GM18951 (cell line): ENCODE measurements at regions not wholly inside any gene's neighbourhood (a gene's known extent, or its start where the extent isn't known, plus 50 kb on each side); places are given as distances from the start of the nearest gene placed in this dataset.
"Not testable (repeated sequence)": the region's sequence is repeated elsewhere in the genome, so short reads cannot be mapped to it uniquely, and the experiment has no call there.

ENCODE experiments used
- POLR2A ChIP-seq: IDR thresholded peaks from 4 replicates; pipeline ENCODE4 v1.6.1; 2011; ENCODE audit warnings: mild to moderate bottlenecking; ENCODE audit not compliant: insufficient read length, insufficient read depth; ENCODE audit errors: extremely low read depth
- in situ Hi-C: fragments of 300-500 bp; cut with MboI; formaldehyde crosslinking; loops from one replicate; pipeline ENCODE4 v1.12.0; 2022; ENCODE audit warnings: low sequenced_read_pairs, mixed read lengths, inconsistent platforms; ENCODE audit not compliant: unreplicated experiment

GRCh38 chr4:77220828-77221613, 64.0 kb downstream of the CCNG2 start:
- in situ Hi-C loops = loop anchor here (25.0 kb wide), 1 partner anchor 459 kb away; no protein-coding TSS in a partner anchor
- no peak for TF ChIP-seq POLR2A

DNA sequence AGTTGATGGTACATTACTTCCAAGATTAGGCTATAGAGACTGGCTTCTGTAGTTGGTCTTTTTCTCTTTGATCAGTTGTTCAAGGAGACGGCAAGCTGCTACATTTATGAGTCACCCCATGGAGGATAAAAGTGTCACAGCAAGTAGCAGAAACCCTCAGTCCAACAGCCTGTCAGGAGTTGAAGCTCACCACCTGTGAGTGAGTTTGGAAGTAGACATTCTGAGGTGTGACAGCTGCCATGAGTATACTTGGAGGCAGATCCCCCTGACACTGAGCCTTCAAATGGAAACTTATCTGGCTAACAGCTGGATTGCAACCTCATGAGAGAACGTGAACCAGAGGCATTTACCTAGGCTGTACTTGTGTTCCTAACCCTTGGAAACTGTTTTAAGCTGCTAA, 68.0 kb downstream of the CCNG2 start:
- in situ Hi-C loops = no loop called here
- no peak for TF ChIP-seq POLR2A

DNA sequence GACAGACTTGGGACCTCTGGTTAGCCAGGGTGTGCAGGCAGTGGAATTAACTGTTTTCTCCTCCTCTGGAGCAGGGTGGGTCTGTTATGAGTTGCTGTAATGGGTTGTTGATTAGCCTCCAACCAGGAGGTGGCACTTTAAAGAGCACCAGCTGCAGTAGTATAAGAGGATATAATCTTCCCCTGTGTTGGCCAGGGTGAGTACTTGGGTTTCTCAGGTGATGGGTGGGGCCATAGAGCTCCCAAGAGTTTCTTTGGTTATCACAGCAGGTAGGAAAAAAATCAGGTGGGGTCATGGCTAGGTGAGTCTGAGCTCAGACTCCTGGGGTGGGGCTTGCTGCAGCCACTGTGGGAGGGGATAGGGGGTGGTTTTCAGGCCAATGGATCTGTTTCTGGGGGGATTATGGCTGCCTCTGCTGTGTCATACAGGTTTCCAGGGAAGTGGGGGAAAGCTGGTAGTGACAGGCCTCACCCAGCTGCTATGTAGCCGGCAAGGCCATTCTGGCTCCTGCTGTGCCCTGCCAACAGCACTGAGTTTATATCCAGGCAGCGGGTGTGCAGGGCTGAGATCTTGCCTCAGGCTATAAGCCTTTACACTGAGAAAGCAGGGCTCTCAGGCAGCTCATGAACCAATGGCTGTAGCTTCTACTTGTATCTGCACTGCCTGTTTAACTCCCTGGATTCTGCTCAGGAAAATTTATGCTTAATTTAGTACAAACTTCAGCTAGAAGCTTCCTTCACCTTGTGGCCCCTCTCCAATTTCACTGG, 70.1 kb downstream of the CCNG2 start:
- TF ChIP-seq POLR2A = no peak
- in situ Hi-C loops = no loop called here

GRCh38 chr4:77229433-77229832, 72.4 kb downstream of the CCNG2 start:
- in situ Hi-C loops = no loop called here
- no peak for TF ChIP-seq POLR2A

DNA sequence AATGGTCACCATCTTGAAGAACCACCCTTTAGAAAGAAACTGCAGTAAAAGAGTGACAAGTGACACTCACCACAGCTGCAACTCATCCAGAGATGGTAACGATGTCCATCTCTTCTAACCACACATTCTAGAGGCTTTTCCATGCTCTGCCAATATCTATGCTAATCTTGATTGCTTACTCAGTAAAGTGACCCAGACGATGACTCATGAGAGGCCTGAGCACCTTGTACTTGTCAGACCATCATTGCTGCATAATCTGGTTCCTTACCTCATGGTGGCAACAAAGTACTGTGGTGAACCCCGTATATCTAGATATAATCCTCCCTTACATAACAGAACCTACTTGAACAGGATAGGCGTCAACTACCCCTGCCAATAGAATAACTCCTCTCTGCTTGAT, 75.6 kb downstream of the CCNG2 start:
- no peak for TF ChIP-seq POLR2A
- in situ Hi-C loops = no loop called here

GRCh38 chr4:77235289-77235854, 78.4 kb downstream of the CCNG2 start:
- no peak for TF ChIP-seq POLR2A
- in situ Hi-C loops = no loop called here

- TF ChIP-seq POLR2A = no peak
- in situ Hi-C loops = no loop called here
Measured at GRCh38 chr4:77236806-77237205, 79.8 kb downstream of the CCNG2 start.

DNA sequence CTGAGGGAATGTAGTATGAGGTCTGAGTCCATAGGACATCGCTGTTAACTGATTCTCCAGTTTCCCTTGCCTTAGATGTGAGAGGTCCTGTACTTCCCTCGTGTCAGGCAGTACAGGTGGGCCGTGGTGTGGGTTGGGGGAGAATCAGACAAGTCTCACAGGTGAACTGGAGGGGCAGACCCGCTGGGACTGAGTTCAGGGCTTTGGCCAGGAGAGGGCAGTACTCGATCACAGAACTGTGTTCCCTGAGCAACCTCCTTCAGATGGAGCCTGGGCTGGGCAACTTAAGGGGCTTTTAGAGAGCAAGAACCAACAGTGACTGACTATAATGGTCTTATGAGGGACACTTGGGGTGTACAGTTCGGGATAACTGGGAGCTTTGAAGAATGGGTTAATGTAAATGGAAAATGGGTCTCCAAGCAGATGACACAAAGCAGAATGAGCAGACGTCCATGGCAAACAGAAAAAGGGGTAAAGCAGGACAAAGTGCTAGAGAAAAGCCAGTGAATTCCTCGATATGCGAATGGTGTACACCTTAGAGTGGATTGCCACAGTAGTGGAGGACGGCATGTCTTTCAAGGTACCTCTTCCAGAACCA, 83.6 kb downstream of the CCNG2 start:
- in situ Hi-C loops = no loop called here
- TF ChIP-seq POLR2A = no peak

DNA sequence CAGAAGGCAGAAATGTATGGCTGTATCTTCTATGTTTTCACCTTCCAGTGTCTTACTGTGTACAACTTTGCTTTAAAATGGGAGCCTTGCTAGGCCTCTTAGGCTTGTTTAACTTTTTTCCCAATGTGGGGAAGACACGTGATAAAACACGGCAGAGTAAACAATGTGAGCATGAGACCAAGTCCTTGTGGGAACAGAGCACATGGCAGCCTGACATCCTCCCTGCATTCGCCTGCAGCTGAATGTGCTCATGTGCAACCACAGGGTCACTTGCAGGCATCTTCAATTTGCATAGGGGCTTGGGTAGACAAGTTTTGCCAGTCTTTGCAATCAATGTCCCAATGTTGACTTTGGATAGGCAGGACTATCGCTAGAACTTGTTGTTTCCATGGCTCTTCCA, 91.8 kb downstream of the CCNG2 start:
- in situ Hi-C loops = loop anchor here (5.0 kb wide), 1 partner anchor 113 kb away; no protein-coding TSS in a partner anchor

DNA sequence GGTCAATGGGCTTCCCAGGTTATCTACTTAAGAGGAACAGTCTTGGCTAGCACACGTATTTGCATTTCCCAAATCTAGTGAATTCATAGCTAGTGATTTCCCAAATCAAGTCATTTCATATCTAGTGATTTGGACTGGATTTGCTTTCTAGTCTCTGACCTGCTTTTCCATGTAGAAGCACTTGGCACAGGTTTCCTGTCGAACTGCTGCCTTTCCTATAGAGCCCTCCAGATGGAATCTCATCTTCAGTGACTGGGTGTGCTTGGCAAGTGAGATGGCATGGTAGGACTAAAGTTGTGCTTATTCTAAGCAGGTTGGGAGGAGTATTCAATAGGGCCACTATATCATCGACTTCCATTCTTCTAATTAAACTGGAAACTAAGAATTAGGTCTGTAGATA, 94.7 kb downstream of the CCNG2 start:
- in situ Hi-C loops = no loop called here
- no peak for TF ChIP-seq POLR2A

More for the DNA sequence above, 91.8 kb downstream of the CCNG2 start:
- TF ChIP-seq POLR2A = no peak

GRCh38 chr4:77263247-77263646, 106.2 kb downstream of the CCNG2 start:
- in situ Hi-C loops = no loop called here
- no peak for TF ChIP-seq POLR2A

GRCh38 chr4:77263976-77264375, 107.0 kb downstream of the CCNG2 start:
- in situ Hi-C loops = not testable (repeated sequence)

GRCh38 chr4:77264826-77265225, 107.8 kb downstream of the CCNG2 start:
- in situ Hi-C loops = no loop called here

More at GRCh38 chr4:77264826-77265225, 107.8 kb downstream of the CCNG2 start:
- no peak for TF ChIP-seq POLR2A
